CD4-positive, alpha-beta T cell (primary cell): ENCODE measurements at regions not wholly inside any gene's neighbourhood (a gene's known extent, or its start where the extent isn't known, plus 50 kb on each side); places are given as distances from the start of the nearest gene placed in this dataset.

ENCODE experiments used
- ATAC-seq: fragments of 200-7000 bp; cut with Tn5 transposase; one replicate; pipeline ENCODE4 v1.10.0; 2022; ENCODE audit warnings: mild to moderate bottlenecking; ENCODE audit not compliant: poor library complexity
- CTCF ChIA-PET: fragments of 350-600 bp; sonication (Branson Sonifier 250); formaldehyde crosslinking; loops from one replicate; lab custom pipeline; 2021; ENCODE audit warnings: antibody characterized with exemption, inconsistent platforms; lab: Charles Lee
- POLR2A ChIA-PET: fragments of 350-600 bp; sonication (Branson Sonifier 250); formaldehyde crosslinking; loops from one replicate; lab custom pipeline; 2021; ENCODE audit warnings: antibody characterized with exemption, inconsistent platforms; lab: Charles Lee
- DNase-seq, 14 experiments: peaks; one replicate each; pipeline ENCODE4 v3.0.0-alpha.2; 2013 to 2020; ENCODE audit warnings: mixed read lengths in 2 of 14
- H3K27ac ChIP-seq, 2 donors: one replicate each; pipeline versions ENCODE4 v1.5.1 to v1.7.0; 2013; ENCODE audit warnings: low read length in 2 of 2, low read depth in 1 of 2, mild to moderate bottlenecking in 1 of 2
- H3K27me3 ChIP-seq, 2 experiments: 1 replicate in 1 of 2; 2 replicates in 1 of 2; pipeline versions ENCODE4 v1.6.1 to v1.7.0; 2013; ENCODE audit warnings: low read length in 2 of 2, control low read depth in 1 of 2, mild to moderate bottlenecking in 1 of 2, moderate library complexity in 1 of 2; ENCODE audit not compliant: insufficient read depth in 2 of 2, control insufficient read depth in 1 of 2
- H3K36me3 ChIP-seq: one replicate; pipeline ENCODE4 v1.6.1; 2013; ENCODE audit warnings: low read length, control low read depth; ENCODE audit not compliant: insufficient read depth
- H3K4me1 ChIP-seq: one replicate; pipeline ENCODE4 v1.6.1; 2013; ENCODE audit warnings: low read length, control low read depth; ENCODE audit not compliant: insufficient read depth
- H3K4me3 ChIP-seq: one replicate; pipeline ENCODE4 v1.5.1; 2013; ENCODE audit warnings: mild to moderate bottlenecking, low read length, moderate library complexity
- H3K9me3 ChIP-seq, 2 experiments: 1 replicate in 1 of 2; 2 replicates in 1 of 2; pipeline versions ENCODE4 v1.6.1 to v1.7.0; 2013; ENCODE audit warnings: low read length in 2 of 2, mild to moderate bottlenecking in 2 of 2, control low read depth in 1 of 2, moderate library complexity in 1 of 2; ENCODE audit not compliant: control insufficient read depth in 1 of 2, insufficient read depth in 1 of 2
- H3K27ac Mint-ChIP-seq: one replicate; pipeline ENCODE4 v1.8.0; 2020; ENCODE audit warnings: mixed read lengths
- H3K27me3 Mint-ChIP-seq: one replicate; pipeline ENCODE4 v1.8.0; 2021; ENCODE audit warnings: mixed read lengths
- H3K36me3 Mint-ChIP-seq: one replicate; pipeline ENCODE4 v1.8.0; 2021; ENCODE audit warnings: low read depth, mixed read lengths
- H3K4me1 Mint-ChIP-seq: one replicate; pipeline ENCODE4 v1.8.0; 2021; ENCODE audit warnings: low read depth, mixed read lengths
- H3K4me3 Mint-ChIP-seq: one replicate; pipeline ENCODE4 v1.8.0; 2020; ENCODE audit warnings: mild to moderate bottlenecking, mixed read lengths
- H3K9me3 Mint-ChIP-seq: one replicate; pipeline ENCODE4 v1.8.0; 2020; ENCODE audit warnings: mixed read lengths
- intact Hi-C, 2 experiments: fragments of 100-400 bp; cut with DNase I in 1 of 2; cut with micrococcal nuclease in 1 of 2; formaldehyde crosslinking; loops; one replicate each; pipeline versions ENCODE4 v1.15.1 to v1.9.0; 2023 to 2025; cut with DNase I, micrococcal nuclease
- TF ChIP-seq, protein P1 (sequence below): fragments of 200-600 bp; IDR thresholded peaks from one replicate; pipeline ENCODE4 v1.8.0; 2022; ENCODE audit warnings: antibody characterized with exemption, mild to moderate bottlenecking

GRCh38 chr18:73577365-73577764, 570.3 kb downstream of the FBXO15 start:
- CTCF ChIA-PET: no interaction called here
- POLR2A ChIA-PET: no interaction called here
- DNase-seq: no peak
- TF ChIP-seq, protein P1, sequence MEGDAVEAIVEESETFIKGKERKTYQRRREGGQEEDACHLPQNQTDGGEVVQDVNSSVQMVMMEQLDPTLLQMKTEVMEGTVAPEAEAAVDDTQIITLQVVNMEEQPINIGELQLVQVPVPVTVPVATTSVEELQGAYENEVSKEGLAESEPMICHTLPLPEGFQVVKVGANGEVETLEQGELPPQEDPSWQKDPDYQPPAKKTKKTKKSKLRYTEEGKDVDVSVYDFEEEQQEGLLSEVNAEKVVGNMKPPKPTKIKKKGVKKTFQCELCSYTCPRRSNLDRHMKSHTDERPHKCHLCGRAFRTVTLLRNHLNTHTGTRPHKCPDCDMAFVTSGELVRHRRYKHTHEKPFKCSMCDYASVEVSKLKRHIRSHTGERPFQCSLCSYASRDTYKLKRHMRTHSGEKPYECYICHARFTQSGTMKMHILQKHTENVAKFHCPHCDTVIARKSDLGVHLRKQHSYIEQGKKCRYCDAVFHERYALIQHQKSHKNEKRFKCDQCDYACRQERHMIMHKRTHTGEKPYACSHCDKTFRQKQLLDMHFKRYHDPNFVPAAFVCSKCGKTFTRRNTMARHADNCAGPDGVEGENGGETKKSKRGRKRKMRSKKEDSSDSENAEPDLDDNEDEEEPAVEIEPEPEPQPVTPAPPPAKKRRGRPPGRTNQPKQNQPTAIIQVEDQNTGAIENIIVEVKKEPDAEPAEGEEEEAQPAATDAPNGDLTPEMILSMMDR: no peak
- no peaks in the 10 kb centered on the region for H3K9me3 Mint-ChIP-seq
- no peak overlapping the region for H3K27ac ChIP-seq
- H3K36me3 ChIP-seq: no peaks in the 10 kb centered on the region
- H3K4me1 ChIP-seq: no peaks in the 10 kb centered on the region
- H3K27me3 Mint-ChIP-seq: no peaks in the 10 kb centered on the region
- H3K27me3 ChIP-seq: no peaks in the 10 kb centered on the region
- no peaks in the 10 kb centered on the region for H3K9me3 ChIP-seq
- H3K4me1 Mint-ChIP-seq: no peaks in the 10 kb centered on the region
- H3K27ac Mint-ChIP-seq: no peak overlapping the region
- intact Hi-C loops: no loop called here
- H3K36me3 Mint-ChIP-seq: no peaks in the 10 kb centered on the region
- H3K4me3 Mint-ChIP-seq: no peak overlapping the region
- H3K4me3 ChIP-seq: no peak overlapping the region
- no peak for ATAC-seq

DNA sequence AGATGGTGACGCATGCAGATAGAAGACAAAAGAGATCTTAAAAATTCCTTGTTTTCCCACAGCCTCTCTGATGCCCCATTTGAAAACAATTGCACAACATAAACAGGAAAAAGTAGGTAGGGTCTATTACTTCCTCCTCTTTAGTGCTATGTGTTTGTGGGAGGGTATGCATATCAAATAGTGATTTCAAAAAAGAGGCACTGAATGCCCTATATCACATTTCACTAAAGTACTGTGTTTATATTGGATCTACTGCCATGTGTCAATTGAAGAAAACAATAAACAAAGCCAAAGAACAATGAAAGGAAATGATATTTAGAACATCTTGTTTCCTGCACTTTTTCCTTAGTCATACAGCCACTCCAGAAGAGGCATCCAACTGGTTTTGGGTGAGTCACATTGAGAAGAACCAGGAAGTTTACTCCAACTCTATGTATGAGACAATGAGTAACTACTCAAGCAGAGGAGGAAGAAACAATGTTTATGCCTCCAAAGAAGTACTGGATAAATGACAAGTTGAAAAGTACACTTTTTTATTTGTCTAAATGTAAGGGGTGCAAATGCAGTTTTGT, 583.6 kb downstream of the FBXO15 start:
- Mint-ChIP-seq H3K9me3 (no peaks in the 10 kb centered on the region), H3K27ac (no peak overlapping the region), H3K4me3 (no peak overlapping the region), H3K4me1 (no peaks in the 10 kb centered on the region), H3K27me3 (no peaks in the 10 kb centered on the region), H3K36me3 (no peaks in the 10 kb centered on the region)
- intact Hi-C loops: no loop called here
- Histone ChIP-seq H3K36me3 (no peaks in the 10 kb centered on the region), H3K4me3 (no peak overlapping the region), H3K27me3 (no peaks in the 10 kb centered on the region), H3K4me1 (no peaks in the 10 kb centered on the region), H3K27ac (no peak overlapping the region), H3K9me3 (peaks cover 0 to 4% of the 10 kb centered on the region in 2 experiments)
- DNase-seq (no peak), ATAC-seq (no peak)
- TF ChIP-seq, protein P1: no peak
- CTCF ChIA-PET: no interaction called here
- POLR2A ChIA-PET: no interaction called here

GRCh38 chr18:73563345-73563744, 584.3 kb downstream of the FBXO15 start:
- DNase-seq (no peak), ATAC-seq (no peak)
- Histone ChIP-seq H3K27me3 (no peaks in the 10 kb centered on the region), H3K4me1 (no peaks in the 10 kb centered on the region), H3K4me3 (no peak overlapping the region), H3K36me3 (no peaks in the 10 kb centered on the region), H3K27ac (no peak overlapping the region), H3K9me3 (peaks cover 0 to 4% of the 10 kb centered on the region in 2 experiments)
- H3K27ac Mint-ChIP-seq: no peak overlapping the region
- no peaks in the 10 kb centered on the region for H3K9me3 Mint-ChIP-seq
- H3K4me1 Mint-ChIP-seq: no peaks in the 10 kb centered on the region
- intact Hi-C loops: no loop called here
- TF ChIP-seq, protein P1: no peak
- CTCF ChIA-PET: no interaction called here
- H3K4me3 Mint-ChIP-seq: no peak overlapping the region
- no peaks in the 10 kb centered on the region for H3K36me3 Mint-ChIP-seq
- POLR2A ChIA-PET: no interaction called here
- H3K27me3 Mint-ChIP-seq: no peaks in the 10 kb centered on the region
